GM23338 (cell line): ENCODE measurements at regions not wholly inside any gene's neighbourhood (a gene's known extent, or its start where the extent isn't known, plus 50 kb on each side); places are given as distances from the start of the nearest gene placed in this dataset.

Experiments used
- ATAC-seq: fragments of 200-7000 bp; cut with Tn5 transposase; 3 replicates; pipeline ENCODE4 v1.9.1; 2020
- DNase-seq: peaks from one replicate; pipeline ENCODE4 v3.0.0-alpha.2; 2015; ENCODE audit warnings: low spot score
- H2AFZ ChIP-seq: fragments of 200-600 bp; sonication (generic); 2 replicates; pipeline ENCODE4 v1.8.0; 2016; ENCODE audit warnings: antibody characterized with exemption, mild to moderate bottlenecking, moderate library complexity
- H3F3A ChIP-seq: fragments of 200-600 bp; sonication (generic); replicated peaks from 2 replicates; pipeline ENCODE4 v1.8.0; 2017; ENCODE audit warnings: antibody characterized with exemption, mixed run types, low read depth
- H3K27ac ChIP-seq: fragments of 200-600 bp; sonication (generic); 2 replicates; pipeline ENCODE4 v1.6.1; 2016; ENCODE audit warnings: low read depth
- H3K27me3 ChIP-seq: fragments of 200-600 bp; sonication (generic); 2 replicates; pipeline ENCODE4 v1.8.0; 2016; ENCODE audit warnings: mild to moderate bottlenecking, mixed run types, moderate library complexity; ENCODE audit not compliant: insufficient read depth
- H3K36me3 ChIP-seq: fragments of 200-600 bp; sonication (generic); 2 replicates; pipeline ENCODE4 v1.8.0; 2016; ENCODE audit warnings: mild to moderate bottlenecking; ENCODE audit not compliant: insufficient read depth
- H3K4me1 ChIP-seq: fragments of 200-600 bp; sonication (generic); 2 replicates; pipeline ENCODE4 v1.8.0; 2016; ENCODE audit warnings: mild to moderate bottlenecking, moderate library complexity; ENCODE audit not compliant: insufficient read depth
- H3K4me2 ChIP-seq: fragments of 200-600 bp; sonication (generic); 2 replicates; pipeline ENCODE4 v1.7.1; 2017; ENCODE audit warnings: mixed run types
- H3K4me3 ChIP-seq: fragments of 200-600 bp; sonication (generic); 2 replicates; pipeline ENCODE4 v1.6.1; 2016; ENCODE audit warnings: mixed run types
- H3K79me2 ChIP-seq: fragments of 200-600 bp; sonication (generic); replicated peaks from 2 replicates; pipeline ENCODE4 v1.8.0; 2017; ENCODE audit warnings: mild to moderate bottlenecking; ENCODE audit not compliant: insufficient read depth
- H3K9me2 ChIP-seq: fragments of 200-600 bp; sonication (generic); 2 replicates; pipeline ENCODE4 v1.8.0; 2017; ENCODE audit not compliant: insufficient read depth
- H4K20me1 ChIP-seq: fragments of 200-600 bp; sonication (generic); replicated peaks from 2 replicates; pipeline ENCODE4 v1.8.0; 2017; ENCODE audit warnings: mild to moderate bottlenecking; ENCODE audit not compliant: insufficient read depth
- H3K27ac Mint-ChIP-seq: 2 replicates; pipeline ENCODE4 v1.8.0; 2020; ENCODE audit warnings: inconsistent platforms, mild to moderate bottlenecking, moderate library complexity, mixed read lengths
- H3K27me3 Mint-ChIP-seq: 3 replicates; pipeline ENCODE4 v1.8.0; 2022; ENCODE audit warnings: low read depth, mild to moderate bottlenecking, moderate library complexity, mixed read lengths, inconsistent platforms; ENCODE audit not compliant: insufficient read depth, poor library complexity
- H3K36me3 Mint-ChIP-seq: 3 replicates; pipeline ENCODE4 v1.8.0; 2021; ENCODE audit warnings: low read depth, mild to moderate bottlenecking, inconsistent platforms, moderate library complexity, mixed read lengths
- H3K4me1 Mint-ChIP-seq: 3 replicates; pipeline ENCODE4 v1.8.0; 2020; ENCODE audit warnings: mild to moderate bottlenecking, inconsistent platforms, mixed read lengths
- H3K4me3 Mint-ChIP-seq: 3 replicates; pipeline ENCODE4 v1.8.0; 2021; ENCODE audit warnings: moderate library complexity, mild to moderate bottlenecking, inconsistent platforms, mixed read lengths
- H3K9me3 Mint-ChIP-seq: 3 replicates; pipeline ENCODE4 v1.8.0; 2020; ENCODE audit warnings: moderate library complexity, mild to moderate bottlenecking, inconsistent platforms, mixed read lengths
- CREB1 ChIP-seq: fragments of 250-450 bp; sonication (Bioruptor Pico); IDR thresholded peaks from 2 replicates; pipeline ENCODE4 v1.5.0; 2020; ENCODE audit warnings: low read depth, mild to moderate bottlenecking, moderate library complexity
- EZH2 ChIP-seq: fragments of 200-600 bp; sonication (generic); IDR thresholded peaks from one replicate; pipeline ENCODE4 v1.8.0; 2017; ENCODE audit warnings: antibody characterized with exemption, mild to moderate bottlenecking, low read depth; ENCODE audit not compliant: unreplicated experiment
- JUNB ChIP-seq: IDR thresholded peaks from one replicate; pipeline ENCODE4 v1.6.1; 2016; ENCODE audit warnings: antibody characterized with exemption; ENCODE audit not compliant: unreplicated experiment
- POLR2AphosphoS5 ChIP-seq: IDR thresholded peaks from 2 replicates; pipeline ENCODE4 v1.6.1; 2016; ENCODE audit warnings: antibody characterized with exemption, low read depth
- ZNF114 ChIP-seq: fragments of 250-450 bp; sonication (Bioruptor Pico); IDR thresholded peaks from 2 replicates; pipeline ENCODE4 v1.5.0; 2020; ENCODE audit warnings: mild to moderate bottlenecking, moderate library complexity
- TF ChIP-seq, protein P1 (sequence below): IDR thresholded peaks from 2 replicates; pipeline ENCODE4 v1.6.1; 2016; ENCODE audit warnings: antibody characterized with exemption
- TF ChIP-seq, protein P2 (sequence below): fragments of 250-450 bp; sonication (Bioruptor Pico); IDR thresholded peaks from 2 replicates; pipeline ENCODE4 v1.5.0; 2020; ENCODE audit warnings: mild to moderate bottlenecking, moderate library complexity
- TF ChIP-seq, protein P3 (sequence below), 2 experiments: fragments of 200-600 bp in 1 of 2; sonication (generic) in 1 of 2; conservative IDR thresholded peaks; 2 replicates each; pipeline versions ENCODE4 v1.5.1 to v1.6.1; 2016 to 2017; ENCODE audit warnings: antibody characterized with exemption in 2 of 2, low read depth in 2 of 2, mild to moderate bottlenecking in 2 of 2, moderate library complexity in 1 of 2

DNA sequence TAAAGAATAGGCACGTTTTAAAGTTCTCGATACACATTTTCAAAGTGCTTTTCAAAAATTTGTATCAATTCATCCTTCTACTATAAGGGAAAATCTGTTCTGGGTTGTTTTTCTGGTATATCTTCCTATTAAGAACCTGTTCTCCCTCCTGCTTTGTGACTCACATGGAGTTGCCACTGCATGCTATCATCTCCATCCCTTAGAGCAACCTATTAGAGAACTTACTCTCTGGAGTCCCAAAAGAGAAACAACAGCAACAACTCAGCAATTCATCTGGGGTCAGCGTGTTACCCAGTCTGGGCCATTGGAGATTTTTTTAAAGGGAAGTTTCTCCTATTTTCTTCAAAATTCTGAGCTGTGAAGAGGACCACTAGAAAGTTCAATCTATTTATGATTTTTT, 227.4 kb downstream of the HLX start (continued):
- TF ChIP-seq, protein P1, sequence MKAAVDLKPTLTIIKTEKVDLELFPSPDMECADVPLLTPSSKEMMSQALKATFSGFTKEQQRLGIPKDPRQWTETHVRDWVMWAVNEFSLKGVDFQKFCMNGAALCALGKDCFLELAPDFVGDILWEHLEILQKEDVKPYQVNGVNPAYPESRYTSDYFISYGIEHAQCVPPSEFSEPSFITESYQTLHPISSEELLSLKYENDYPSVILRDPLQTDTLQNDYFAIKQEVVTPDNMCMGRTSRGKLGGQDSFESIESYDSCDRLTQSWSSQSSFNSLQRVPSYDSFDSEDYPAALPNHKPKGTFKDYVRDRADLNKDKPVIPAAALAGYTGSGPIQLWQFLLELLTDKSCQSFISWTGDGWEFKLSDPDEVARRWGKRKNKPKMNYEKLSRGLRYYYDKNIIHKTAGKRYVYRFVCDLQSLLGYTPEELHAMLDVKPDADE, result no peak
- TF ChIP-seq CREB1 (CRISPR knock-in tag) (no peak), JUNB (no peak), ZNF114 (CRISPR knock-in tag) (no peak), POLR2AphosphoS5 (no peak)
- TF ChIP-seq, protein P2, sequence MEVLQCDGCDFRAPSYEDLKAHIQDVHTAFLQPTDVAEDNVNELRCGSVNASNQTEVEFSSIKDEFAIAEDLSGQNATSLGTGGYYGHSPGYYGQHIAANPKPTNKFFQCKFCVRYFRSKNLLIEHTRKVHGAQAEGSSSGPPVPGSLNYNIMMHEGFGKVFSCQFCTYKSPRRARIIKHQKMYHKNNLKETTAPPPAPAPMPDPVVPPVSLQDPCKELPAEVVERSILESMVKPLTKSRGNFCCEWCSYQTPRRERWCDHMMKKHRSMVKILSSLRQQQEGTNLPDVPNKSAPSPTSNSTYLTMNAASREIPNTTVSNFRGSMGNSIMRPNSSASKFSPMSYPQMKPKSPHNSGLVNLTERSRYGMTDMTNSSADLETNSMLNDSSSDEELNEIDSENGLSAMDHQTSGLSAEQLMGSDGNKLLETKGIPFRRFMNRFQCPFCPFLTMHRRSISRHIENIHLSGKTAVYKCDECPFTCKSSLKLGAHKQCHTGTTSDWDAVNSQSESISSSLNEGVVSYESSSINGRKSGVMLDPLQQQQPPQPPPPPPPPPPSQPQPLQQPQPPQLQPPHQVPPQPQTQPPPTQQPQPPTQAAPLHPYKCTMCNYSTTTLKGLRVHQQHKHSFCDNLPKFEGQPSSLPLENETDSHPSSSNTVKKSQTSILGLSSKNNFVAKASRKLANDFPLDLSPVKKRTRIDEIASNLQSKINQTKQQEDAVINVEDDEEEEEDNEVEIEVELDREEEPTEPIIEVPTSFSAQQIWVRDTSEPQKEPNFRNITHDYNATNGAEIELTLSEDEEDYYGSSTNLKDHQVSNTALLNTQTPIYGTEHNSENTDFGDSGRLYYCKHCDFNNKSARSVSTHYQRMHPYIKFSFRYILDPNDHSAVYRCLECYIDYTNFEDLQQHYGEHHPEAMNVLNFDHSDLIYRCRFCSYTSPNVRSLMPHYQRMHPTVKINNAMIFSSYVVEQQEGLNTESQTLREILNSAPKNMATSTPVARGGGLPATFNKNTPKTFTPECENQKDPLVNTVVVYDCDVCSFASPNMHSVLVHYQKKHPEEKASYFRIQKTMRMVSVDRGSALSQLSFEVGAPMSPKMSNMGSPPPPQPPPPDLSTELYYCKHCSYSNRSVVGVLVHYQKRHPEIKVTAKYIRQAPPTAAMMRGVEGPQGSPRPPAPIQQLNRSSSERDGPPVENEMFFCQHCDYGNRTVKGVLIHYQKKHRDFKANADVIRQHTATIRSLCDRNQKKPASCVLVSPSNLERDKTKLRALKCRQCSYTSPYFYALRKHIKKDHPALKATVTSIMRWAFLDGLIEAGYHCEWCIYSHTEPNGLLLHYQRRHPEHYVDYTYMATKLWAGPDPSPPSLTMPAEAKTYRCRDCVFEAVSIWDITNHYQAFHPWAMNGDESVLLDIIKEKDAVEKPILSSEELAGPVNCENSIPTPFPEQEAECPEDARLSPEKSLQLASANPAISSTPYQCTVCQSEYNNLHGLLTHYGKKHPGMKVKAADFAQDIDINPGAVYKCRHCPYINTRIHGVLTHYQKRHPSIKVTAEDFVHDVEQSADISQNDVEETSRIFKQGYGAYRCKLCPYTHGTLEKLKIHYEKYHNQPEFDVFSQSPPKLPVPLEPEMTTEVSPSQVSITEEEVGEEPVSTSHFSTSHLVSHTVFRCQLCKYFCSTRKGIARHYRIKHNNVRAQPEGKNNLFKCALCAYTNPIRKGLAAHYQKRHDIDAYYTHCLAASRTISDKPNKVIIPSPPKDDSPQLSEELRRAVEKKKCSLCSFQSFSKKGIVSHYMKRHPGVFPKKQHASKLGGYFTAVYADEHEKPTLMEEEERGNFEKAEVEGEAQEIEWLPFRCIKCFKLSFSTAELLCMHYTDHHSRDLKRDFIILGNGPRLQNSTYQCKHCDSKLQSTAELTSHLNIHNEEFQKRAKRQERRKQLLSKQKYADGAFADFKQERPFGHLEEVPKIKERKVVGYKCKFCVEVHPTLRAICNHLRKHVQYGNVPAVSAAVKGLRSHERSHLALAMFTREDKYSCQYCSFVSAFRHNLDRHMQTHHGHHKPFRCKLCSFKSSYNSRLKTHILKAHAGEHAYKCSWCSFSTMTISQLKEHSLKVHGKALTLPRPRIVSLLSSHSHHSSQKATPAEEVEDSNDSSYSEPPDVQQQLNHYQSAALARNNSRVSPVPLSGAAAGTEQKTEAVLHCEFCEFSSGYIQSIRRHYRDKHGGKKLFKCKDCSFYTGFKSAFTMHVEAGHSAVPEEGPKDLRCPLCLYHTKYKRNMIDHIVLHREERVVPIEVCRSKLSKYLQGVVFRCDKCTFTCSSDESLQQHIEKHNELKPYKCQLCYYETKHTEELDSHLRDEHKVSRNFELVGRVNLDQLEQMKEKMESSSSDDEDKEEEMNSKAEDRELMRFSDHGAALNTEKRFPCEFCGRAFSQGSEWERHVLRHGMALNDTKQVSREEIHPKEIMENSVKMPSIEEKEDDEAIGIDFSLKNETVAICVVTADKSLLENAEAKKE (CRISPR knock-in tag), result no peak
- TF ChIP-seq, protein P3, sequence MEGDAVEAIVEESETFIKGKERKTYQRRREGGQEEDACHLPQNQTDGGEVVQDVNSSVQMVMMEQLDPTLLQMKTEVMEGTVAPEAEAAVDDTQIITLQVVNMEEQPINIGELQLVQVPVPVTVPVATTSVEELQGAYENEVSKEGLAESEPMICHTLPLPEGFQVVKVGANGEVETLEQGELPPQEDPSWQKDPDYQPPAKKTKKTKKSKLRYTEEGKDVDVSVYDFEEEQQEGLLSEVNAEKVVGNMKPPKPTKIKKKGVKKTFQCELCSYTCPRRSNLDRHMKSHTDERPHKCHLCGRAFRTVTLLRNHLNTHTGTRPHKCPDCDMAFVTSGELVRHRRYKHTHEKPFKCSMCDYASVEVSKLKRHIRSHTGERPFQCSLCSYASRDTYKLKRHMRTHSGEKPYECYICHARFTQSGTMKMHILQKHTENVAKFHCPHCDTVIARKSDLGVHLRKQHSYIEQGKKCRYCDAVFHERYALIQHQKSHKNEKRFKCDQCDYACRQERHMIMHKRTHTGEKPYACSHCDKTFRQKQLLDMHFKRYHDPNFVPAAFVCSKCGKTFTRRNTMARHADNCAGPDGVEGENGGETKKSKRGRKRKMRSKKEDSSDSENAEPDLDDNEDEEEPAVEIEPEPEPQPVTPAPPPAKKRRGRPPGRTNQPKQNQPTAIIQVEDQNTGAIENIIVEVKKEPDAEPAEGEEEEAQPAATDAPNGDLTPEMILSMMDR (conservative IDR thresholded peaks at IDR 0.05; ENCODE audit: low read depth in 2 of 2), result no peak

DNA sequence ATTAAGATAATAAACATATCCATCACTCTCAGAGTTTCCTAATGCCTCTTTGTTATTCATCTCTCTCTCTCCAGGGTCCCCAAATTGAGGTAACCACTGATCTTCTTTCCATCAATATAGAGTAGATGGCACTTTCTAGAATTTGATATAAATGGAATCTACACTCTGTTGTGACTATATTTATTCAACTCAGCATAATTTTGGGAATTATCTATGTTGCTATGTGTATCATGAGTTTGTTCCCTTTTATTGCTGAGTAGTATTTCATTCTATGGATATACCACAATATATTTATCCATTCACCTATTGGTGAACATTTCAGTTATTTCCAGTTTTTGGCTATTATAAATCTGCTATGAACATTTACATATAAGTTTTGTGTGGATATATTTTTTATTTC, 230.7 kb downstream of the HLX start:
- H2AFZ ChIP-seq, result no peak overlapping the region
- no peak overlapping the region for H3K4me3 ChIP-seq
- H3K36me3 ChIP-seq, result no peaks in the 10 kb centered on the region
- H3K4me2 ChIP-seq, result no peak overlapping the region
- H3F3A ChIP-seq, result no peaks in the 10 kb centered on the region
- no peak for DNase-seq
- peaks cover 3% of the 10 kb centered on the region; the same call in 1 of the 3 replicates for H3K9me3 Mint-ChIP-seq
- H3K79me2 ChIP-seq, result no peaks in the 10 kb centered on the region
- no peaks in the 10 kb centered on the region for H3K27me3 ChIP-seq
- no peak overlapping the region for H3K4me3 Mint-ChIP-seq
- no peak overlapping the region for H3K27ac ChIP-seq
- H3K27ac Mint-ChIP-seq, result no peak overlapping the region
- H3K9me2 ChIP-seq, result no peaks in the 10 kb centered on the region; the same call in 1 of the 2 replicates
- H4K20me1 ChIP-seq, result no peaks in the 10 kb centered on the region
- no peak for ATAC-seq
- no peaks in the 10 kb centered on the region for H3K4me1 Mint-ChIP-seq
- no peaks in the 10 kb centered on the region for H3K4me1 ChIP-seq
- H3K27me3 Mint-ChIP-seq, result peaks cover 2% of the 10 kb centered on the region
- H3K36me3 Mint-ChIP-seq, result no peaks in the 10 kb centered on the region
- TF ChIP-seq EZH2, result no peak
